ENCODE measurements at regions not wholly inside any gene's neighbourhood (a gene's known extent, or its start where the extent isn't known, plus 50 kb on each side); places are given as distances from the start of the nearest gene placed in this dataset.
"Not testable (repeated sequence)": the region's sequence is repeated elsewhere in the genome, so short reads cannot be mapped to it uniquely, and the experiment has no call there.

GRCh38 chr2:209276000-209276399 is 147.8 kb upstream of the MAP2 start:
- Histone ChIP-seq H3K36me3 (ENCODE audit: low read depth) (no peaks in the 10 kb centered on the region), H3K27me3 (ENCODE audit: insufficient read depth, poor library complexity, severe bottlenecking) (no peaks in the 10 kb centered on the region), H3K4me1 (ENCODE audit: insufficient read depth, poor library complexity, severe bottlenecking) (no peaks in the 10 kb centered on the region), H3K27ac (ENCODE audit: poor library complexity, severe bottlenecking) (no peak overlapping the region), H3K9me3 (ENCODE audit: severe bottlenecking) (no peaks in the 10 kb centered on the region), H3K4me3 (ENCODE audit: severe bottlenecking) (no peak overlapping the region)
- TF ChIP-seq CTCF (IDR thresholded peaks at IDR 0.05; ENCODE audit: poor library complexity, severe bottlenecking): no peak
- ATAC-seq (ENCODE audit: low read depth): no peak
- DNase-seq (ENCODE audit: low spot score): no peak

- H3K36me3 ChIP-seq (ENCODE audit: low read depth): no peaks in the 10 kb centered on the region
- no peaks in the 10 kb centered on the region for H3K27me3 ChIP-seq (ENCODE audit: insufficient read depth, poor library complexity, severe bottlenecking)
- no peaks in the 10 kb centered on the region for H3K9me3 ChIP-seq (ENCODE audit: severe bottlenecking)
- ATAC-seq (ENCODE audit: low read depth): no peak
- TF ChIP-seq CTCF (IDR thresholded peaks at IDR 0.05; ENCODE audit: poor library complexity, severe bottlenecking): no peak
- DNase-seq (ENCODE audit: low spot score): no peak
- H3K27ac ChIP-seq (ENCODE audit: poor library complexity, severe bottlenecking): no peak overlapping the region
- H3K4me1 ChIP-seq (ENCODE audit: insufficient read depth, poor library complexity, severe bottlenecking): no peaks in the 10 kb centered on the region
- no peak overlapping the region for H3K4me3 ChIP-seq (ENCODE audit: severe bottlenecking)
These were observed 146.4 kb upstream of the MAP2 start for GRCh38 chr2:209277444-209277843.

- no peak for TF ChIP-seq CTCF (IDR thresholded peaks at IDR 0.05; ENCODE audit: poor library complexity, severe bottlenecking)
- no peak for DNase-seq (ENCODE audit: low spot score)
- Histone ChIP-seq H3K27me3 (ENCODE audit: insufficient read depth, poor library complexity, severe bottlenecking) (peaks cover 2% of the 10 kb centered on the region), H3K36me3 (ENCODE audit: low read depth) (no peaks in the 10 kb centered on the region), H3K27ac (ENCODE audit: poor library complexity, severe bottlenecking) (no peak overlapping the region), H3K9me3 (ENCODE audit: severe bottlenecking) (no peaks in the 10 kb centered on the region), H3K4me1 (ENCODE audit: insufficient read depth, poor library complexity, severe bottlenecking) (no peaks in the 10 kb centered on the region), H3K4me3 (ENCODE audit: severe bottlenecking) (no peak overlapping the region)
- ATAC-seq (ENCODE audit: low read depth): no peak
These were observed 125.2 kb upstream of the MAP2 start for GRCh38 chr2:209298601-209299000.

- not testable (repeated sequence) for H3K4me3 ChIP-seq (ENCODE audit: severe bottlenecking); H3K27me3 ChIP-seq (ENCODE audit: insufficient read depth, poor library complexity, severe bottlenecking); H3K9me3 ChIP-seq (ENCODE audit: severe bottlenecking); H3K36me3 ChIP-seq (ENCODE audit: low read depth); H3K4me1 ChIP-seq (ENCODE audit: insufficient read depth, poor library complexity, severe bottlenecking); DNase-seq (ENCODE audit: low spot score); ATAC-seq (ENCODE audit: low read depth); H3K27ac ChIP-seq (ENCODE audit: poor library complexity, severe bottlenecking)
These were observed 124.4 kb upstream of the MAP2 start for GRCh38 chr2:209299478-209299877.

- not testable (repeated sequence) for ATAC-seq (ENCODE audit: low read depth); H3K4me3 ChIP-seq (ENCODE audit: severe bottlenecking); H3K36me3 ChIP-seq (ENCODE audit: low read depth); DNase-seq (ENCODE audit: low spot score); H3K4me1 ChIP-seq (ENCODE audit: insufficient read depth, poor library complexity, severe bottlenecking); H3K9me3 ChIP-seq (ENCODE audit: severe bottlenecking); H3K27me3 ChIP-seq (ENCODE audit: insufficient read depth, poor library complexity, severe bottlenecking); H3K27ac ChIP-seq (ENCODE audit: poor library complexity, severe bottlenecking)
These were observed 123.1 kb upstream of the MAP2 start for GRCh38 chr2:209300766-209301165.

GRCh38 chr2:209305026-209305425 is 118.8 kb upstream of the MAP2 start:
- H3K4me3 ChIP-seq (ENCODE audit: severe bottlenecking): no peak overlapping the region
- TF ChIP-seq CTCF (IDR thresholded peaks at IDR 0.05; ENCODE audit: poor library complexity, severe bottlenecking): no peak
- no peaks in the 10 kb centered on the region for H3K36me3 ChIP-seq (ENCODE audit: low read depth)
- H3K9me3 ChIP-seq (ENCODE audit: severe bottlenecking): no peaks in the 10 kb centered on the region
- no peak for DNase-seq (ENCODE audit: low spot score)
- H3K27ac ChIP-seq (ENCODE audit: poor library complexity, severe bottlenecking): no peak overlapping the region
- ATAC-seq (ENCODE audit: low read depth): no peak
- H3K27me3 ChIP-seq (ENCODE audit: insufficient read depth, poor library complexity, severe bottlenecking): no peaks in the 10 kb centered on the region
- no peaks in the 10 kb centered on the region for H3K4me1 ChIP-seq (ENCODE audit: insufficient read depth, poor library complexity, severe bottlenecking)

All from RWPE2 (cell line).